ENCODE measurements at regions not wholly inside any gene's neighbourhood (a gene's known extent, or its start where the extent isn't known, plus 50 kb on each side); places are given as distances from the start of the nearest gene placed in this dataset.
"Not testable (repeated sequence)": the region's sequence is repeated elsewhere in the genome, so short reads cannot be mapped to it uniquely, and the experiment has no call there.

- no peak for DNase-seq (ENCODE audit: low read depth)
Observed at GRCh38 chr11:25766332-25767015, 565.5 kb upstream of the ANO3 start.

GRCh38 chr11:25769287-25769686, 562.6 kb upstream of the ANO3 start:
- no peak for DNase-seq (ENCODE audit: low read depth)

DNA sequence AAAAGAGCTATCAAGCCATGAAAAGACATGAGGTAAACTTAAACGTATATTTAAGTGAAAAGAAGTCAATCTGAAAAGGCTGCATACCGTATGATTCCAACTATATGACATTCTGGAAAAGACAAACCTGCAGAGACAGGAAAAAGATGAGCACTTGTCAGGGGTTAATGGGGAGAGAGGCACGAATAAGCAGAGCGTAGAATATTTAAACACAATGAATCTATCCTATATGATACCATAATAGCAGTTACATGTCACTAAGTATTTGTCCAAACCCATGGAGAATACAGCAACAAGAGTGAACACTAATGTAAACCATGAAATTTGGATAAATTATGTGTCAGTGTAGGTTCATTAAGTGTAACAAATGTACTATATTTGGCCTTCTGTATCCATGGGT, 560.3 kb upstream of the ANO3 start:
- DNase-seq (ENCODE audit: low read depth) = no peak

GRCh38 chr11:25775603-25776002, 556.3 kb upstream of the ANO3 start:
- no peak for DNase-seq (ENCODE audit: low read depth)

DNA sequence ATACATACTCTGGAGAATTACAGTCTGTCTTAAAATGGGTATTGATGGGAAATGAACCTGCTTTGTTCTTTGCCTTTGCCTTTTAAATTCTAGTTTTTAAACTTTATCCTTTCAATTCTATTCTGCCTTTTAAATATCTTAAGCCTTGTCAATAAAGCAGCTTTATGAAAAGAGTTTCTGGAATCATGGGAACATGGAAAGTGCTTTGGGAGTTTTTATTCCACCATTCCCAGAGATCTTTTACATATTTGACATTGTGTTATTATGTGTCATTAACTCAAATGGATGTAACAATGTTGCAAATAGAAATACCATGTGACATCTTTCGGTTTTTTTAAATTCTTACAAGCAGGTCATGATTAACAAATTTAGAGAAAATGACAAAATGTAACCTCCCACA, 555.7 kb upstream of the ANO3 start:
- DNase-seq (ENCODE audit: low read depth) = no peak

- no peak for DNase-seq (ENCODE audit: low read depth)
Observed at GRCh38 chr11:25777343-25777742, 554.6 kb upstream of the ANO3 start.

DNA sequence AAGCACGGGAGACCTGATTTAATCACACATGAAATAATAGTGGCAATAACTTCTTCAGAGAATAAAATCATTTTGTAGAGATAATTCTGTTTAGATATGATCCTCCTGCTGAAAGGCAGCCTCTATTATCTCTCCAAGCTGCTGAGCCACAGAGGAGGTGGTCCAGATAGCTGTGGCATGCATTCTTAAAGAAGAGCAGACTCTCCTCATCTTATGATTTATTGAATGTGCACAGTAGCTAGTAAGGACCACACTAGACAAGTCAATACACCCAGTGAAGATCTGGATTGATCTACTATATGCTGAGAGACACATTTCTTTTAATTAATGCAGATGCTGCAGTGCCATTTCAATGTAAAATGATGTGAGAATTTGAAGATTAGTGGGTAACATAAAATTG, 552.9 kb upstream of the ANO3 start:
- DNase-seq (ENCODE audit: low read depth) = no peak

- no peak for DNase-seq (ENCODE audit: low read depth)
Observed at GRCh38 chr11:25787416-25787815, 544.5 kb upstream of the ANO3 start.

GRCh38 chr11:25790396-25790795, 541.5 kb upstream of the ANO3 start:
- no peak for DNase-seq (ENCODE audit: low read depth)

GRCh38 chr11:25793637-25794036, 538.3 kb upstream of the ANO3 start:
- no peak for DNase-seq (ENCODE audit: low read depth)

GRCh38 chr11:25794804-25795203, 537.1 kb upstream of the ANO3 start:
- DNase-seq (ENCODE audit: low read depth) = no peak

DNA sequence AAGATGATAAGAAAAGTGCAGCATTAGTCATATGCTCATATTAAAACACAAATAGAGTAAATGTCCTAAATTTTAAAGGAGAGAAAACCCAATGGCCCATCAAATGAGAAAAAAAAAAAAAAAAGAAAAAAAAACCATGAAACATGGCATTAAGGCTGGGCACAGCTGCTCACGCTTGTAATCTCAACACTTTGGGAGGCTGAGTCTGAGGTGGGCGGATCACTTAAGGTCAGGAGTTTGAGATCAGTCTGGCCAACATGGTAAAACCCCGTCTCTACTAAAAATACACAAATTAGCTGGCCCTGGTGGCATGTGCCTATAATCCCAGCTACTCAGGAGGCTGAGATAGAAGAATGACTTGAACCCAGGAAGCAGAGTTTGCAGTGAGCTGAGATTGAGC, 515.5 kb upstream of the ANO3 start:
- DNase-seq (ENCODE audit: low read depth) = no peak

DNA sequence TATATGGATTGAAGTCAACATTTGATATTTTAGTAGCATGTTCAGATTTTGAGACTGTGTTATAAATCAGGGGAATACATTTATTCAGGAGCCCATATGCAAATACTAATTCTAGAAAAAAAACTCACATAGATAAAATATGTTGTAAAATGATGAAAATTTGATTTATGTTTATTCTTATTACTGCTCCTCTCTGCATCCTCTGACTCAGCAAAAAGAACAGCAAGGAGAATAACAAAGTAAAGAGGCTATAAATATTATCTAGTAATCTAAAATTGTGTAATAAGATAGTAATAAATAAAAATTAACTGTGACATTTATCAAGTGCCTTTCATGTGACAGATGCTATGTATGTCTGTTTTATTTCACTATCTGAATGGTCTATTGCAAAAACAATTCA, 507.2 kb upstream of the ANO3 start:
- no peak for DNase-seq (ENCODE audit: low read depth)

- DNase-seq (ENCODE audit: low read depth) = not testable (repeated sequence)
Observed at GRCh38 chr11:25831485-25831884, 500.4 kb upstream of the ANO3 start.

DNA sequence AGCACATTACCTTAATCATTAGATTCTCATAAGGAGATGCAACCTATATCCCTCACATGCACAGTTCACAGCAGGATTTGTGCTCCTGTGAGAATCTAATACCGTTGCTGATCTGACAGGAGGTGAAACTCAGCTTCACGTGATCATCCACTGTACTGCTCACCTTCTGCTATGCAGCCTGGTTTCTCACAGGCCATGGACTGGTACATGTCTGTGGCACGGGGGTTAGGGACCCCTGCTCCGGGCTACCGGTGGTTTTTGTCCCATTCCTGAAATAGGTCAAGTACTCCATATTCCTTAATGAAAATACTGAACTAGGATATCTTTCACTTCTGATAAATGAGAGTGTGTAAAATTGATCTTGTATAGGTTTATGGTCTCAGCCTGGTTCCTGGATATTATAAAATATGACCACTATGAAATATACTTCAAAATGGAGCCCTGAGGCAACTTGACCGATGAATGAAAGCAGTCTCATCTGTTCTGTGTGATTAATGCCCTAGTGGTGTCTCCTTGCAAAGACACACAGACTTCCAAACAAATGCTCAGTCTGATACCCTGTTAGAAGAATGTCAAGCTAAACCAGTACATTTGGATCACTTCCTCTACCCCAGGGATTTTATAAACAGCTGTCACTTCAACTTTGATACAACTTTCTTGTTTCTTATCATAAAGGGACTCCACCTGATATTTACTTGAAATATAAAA, 492.9 kb upstream of the ANO3 start:
- no peak for DNase-seq (ENCODE audit: low read depth)

- no peak for DNase-seq (ENCODE audit: low read depth)
Observed at GRCh38 chr11:25844811-25845210, 487.1 kb upstream of the ANO3 start.

DNA sequence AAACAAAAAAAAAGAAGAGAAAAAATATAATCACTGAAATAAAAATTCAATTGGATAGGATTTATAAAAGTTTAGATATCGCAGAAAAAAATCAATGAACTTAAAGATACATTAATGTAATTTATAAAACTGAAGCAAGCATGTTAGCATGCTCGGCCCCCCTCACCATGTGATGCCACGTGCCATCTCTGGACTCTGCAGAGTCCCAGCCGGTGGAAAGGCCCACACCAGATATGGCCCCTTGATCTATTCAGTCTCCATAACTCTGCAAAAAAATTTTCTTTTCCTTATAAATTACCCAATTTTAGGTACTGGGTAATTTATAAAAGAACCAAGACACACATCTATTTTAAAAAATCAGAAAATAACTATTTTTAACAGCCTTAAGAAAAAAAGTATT, 476.0 kb upstream of the ANO3 start:
- DNase-seq (ENCODE audit: low read depth) = no peak

DNA sequence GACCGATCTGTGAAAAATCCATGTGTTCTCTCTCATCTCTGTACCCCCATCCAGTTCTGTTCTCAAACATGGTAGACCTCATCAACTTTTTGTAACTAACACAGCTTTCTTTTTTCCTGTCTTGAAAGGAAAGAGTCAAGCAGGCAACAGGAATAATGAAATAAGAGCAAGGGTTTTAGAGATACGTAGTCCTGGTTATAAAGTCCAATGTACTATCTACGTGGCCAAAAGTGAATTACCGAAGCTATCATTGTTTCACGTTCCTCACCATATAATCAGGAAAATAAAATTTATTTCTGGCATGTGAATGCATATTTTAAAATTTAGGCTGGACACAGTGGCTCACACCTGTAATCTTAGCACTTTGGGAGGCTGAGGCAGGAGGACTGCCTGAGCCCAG, 472.2 kb upstream of the ANO3 start:
- DNase-seq (ENCODE audit: low read depth) = no peak

DNA sequence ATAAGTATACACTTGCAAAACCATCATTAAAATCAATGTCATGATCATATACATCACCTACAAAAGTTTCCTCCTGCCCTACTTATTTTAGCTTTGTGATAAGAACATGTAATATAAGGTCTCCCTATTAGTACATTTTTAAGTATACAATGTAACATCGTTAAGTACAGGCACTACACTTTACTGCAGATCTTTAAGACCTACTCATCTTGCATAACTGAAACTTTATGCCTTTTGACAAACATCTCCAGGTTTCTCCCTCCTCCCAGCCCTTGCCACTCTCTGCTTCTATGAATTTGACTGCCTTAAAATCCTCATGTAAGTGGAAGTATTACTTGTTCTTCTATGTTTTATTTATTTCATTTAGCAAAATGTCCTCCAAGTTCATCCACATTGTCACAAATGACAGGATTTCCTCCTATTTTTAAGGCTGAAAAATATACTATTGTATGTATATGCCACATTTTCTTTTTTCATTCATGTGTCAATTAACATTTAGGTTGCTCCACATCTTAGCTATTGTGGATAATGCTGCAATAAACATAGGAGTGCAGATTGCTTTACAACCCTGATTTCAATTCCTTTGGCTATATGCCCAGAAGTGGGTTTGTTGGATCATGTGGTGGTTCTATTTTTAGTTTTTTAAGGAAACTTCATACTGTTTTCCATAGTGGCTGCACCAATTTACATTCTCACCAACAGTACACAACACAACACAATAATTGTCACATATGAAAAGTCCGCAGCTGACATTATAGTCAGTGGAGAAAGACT, 471.1 kb upstream of the ANO3 start:
- DNase-seq (ENCODE audit: low read depth) = no peak

GRCh38 chr11:25862159-25862558, 469.8 kb upstream of the ANO3 start:
- no peak for DNase-seq (ENCODE audit: low read depth)

DNA sequence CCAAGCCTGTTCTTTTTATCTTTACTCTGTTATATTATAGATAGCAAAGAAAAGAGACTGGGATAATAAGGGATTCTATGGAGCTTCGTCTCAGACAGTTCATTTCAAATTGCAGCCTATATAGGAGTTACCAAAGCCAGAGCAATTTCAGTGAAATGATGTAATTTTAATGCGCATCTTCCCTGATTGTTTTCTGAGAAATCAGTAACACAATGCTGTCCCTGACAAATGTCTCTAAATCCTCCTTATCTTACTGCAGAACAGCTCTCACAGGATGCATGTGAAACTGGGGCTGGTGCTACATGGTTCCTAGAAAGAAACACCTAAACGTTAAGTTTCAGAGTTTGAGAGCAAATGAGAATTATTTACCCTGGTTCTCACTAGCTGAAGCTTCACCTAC, 467.9 kb upstream of the ANO3 start:
- no peak for DNase-seq (ENCODE audit: low read depth)

DNA sequence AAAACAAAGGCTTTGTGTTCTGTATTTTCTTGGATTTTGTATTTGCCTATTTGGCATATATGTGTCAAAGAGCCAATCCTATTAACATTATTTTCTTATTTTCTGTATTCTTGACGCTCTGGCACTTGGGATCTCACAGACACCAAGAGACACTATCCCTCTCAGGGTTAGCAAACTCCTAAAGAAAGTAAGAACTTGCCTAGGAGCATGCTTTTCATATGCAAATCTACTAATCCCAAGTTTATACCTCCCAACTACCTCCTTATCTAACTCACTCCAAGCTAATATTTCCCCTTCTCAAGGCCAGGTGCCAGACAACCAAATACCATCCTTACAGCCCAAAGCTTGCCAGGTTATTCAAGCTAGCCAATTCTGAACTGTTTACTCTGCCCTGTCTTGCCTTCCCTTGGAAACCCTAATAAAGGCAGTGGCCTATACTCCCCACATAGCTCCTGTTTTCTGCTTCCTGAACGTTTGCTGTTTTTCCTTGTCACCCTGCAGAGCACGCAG, 455.4 kb upstream of the ANO3 start:
- DNase-seq (ENCODE audit: low read depth) = no peak

DNA sequence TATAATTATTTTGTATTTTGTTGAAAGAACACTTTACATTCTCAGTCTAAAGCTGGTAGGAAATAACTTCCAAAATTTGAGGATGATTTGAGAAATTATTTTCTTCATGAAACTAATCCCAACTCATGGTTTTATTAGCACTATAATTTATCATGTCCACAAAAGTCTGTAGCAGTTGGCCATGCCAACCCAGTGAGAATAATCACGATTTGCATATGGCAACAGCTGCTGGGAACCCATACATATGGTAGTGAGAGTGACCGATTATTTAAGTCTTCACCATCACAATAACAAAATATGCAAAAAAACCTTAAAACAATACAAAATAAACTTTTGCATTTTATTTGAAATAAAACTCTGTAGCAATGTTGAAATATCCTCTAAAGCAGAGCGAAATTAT, 445.9 kb upstream of the ANO3 start:
- DNase-seq (ENCODE audit: low read depth) = no peak
